Thyroid gland (tissue), 4 donors: ENCODE measurements at regions not wholly inside any gene's neighbourhood (a gene's known extent, or its start where the extent isn't known, plus 50 kb on each side); places are given as distances from the start of the nearest gene placed in this dataset.

Experiments
- DNase-seq, 2 donors: peaks; one replicate each; pipeline ENCODE4 v3.0.0-alpha.2; 2019
- H3K27ac ChIP-seq, 3 donors: fragments of 200-600 bp; sonication (generic); 1 replicate in 2 of 3; 2 replicates in 1 of 3; pipeline ENCODE4 v1.5.1; 2016 to 2019; ENCODE audit warnings: mild to moderate bottlenecking in 1 of 3, moderate library complexity in 1 of 3
- H3K27me3 ChIP-seq: fragments of 200-600 bp; sonication (generic); one replicate; pipeline ENCODE4 v1.5.1; 2019
- H3K36me3 ChIP-seq, 2 donors: fragments of 200-600 bp; sonication (generic); one replicate each; pipeline ENCODE4 v1.5.1; 2016 to 2019
- H3K4me1 ChIP-seq, 2 donors: fragments of 200-600 bp; sonication (generic); one replicate each; pipeline ENCODE4 v1.5.1; 2017 to 2019
- H3K4me3 ChIP-seq, 3 donors: fragments of 200-600 bp; sonication (generic); replicated peaks in 1 of 3; 1 replicate in 2 of 3; 2 replicates in 1 of 3; pipeline ENCODE4 v1.5.1; 2016; ENCODE audit warnings: mild to moderate bottlenecking in 1 of 3
- H3K9me3 ChIP-seq: fragments of 200-600 bp; sonication (generic); one replicate; pipeline ENCODE4 v1.5.1; 2017
- CTCF ChIP-seq, 6 experiments: fragments of 200-600 bp in 3 of 6; fragments of 450-650 bp in 3 of 6; sonication (generic) in 3 of 6; IDR thresholded peaks; one replicate each; pipeline ENCODE4 v1.5.1; 2016 to 2019; ENCODE audit warnings: antibody characterized with exemption in 6 of 6, mild to moderate bottlenecking in 2 of 6, inconsistent platforms in 1 of 6, moderate library complexity in 1 of 6
- POLR2A ChIP-seq, 2 donors: fragments of 450-650 bp; IDR thresholded peaks; one replicate each; pipeline ENCODE4 v1.6.1; 2017; ENCODE audit warnings: antibody characterized with exemption in 2 of 2, mild to moderate bottlenecking in 2 of 2, moderate library complexity in 1 of 2
- WGBS, 2 donors: methylation state at CpG; one replicate each; pipeline ENCODE4 v1.1.5; 2017; 5-methylcytosine and 5-hydroxymethylcytosine counted together
- intact Hi-C: fragments of 100-400 bp; cut with DNase I; formaldehyde crosslinking; loops from one replicate; pipeline ENCODE4 v1.15.1; 2023

DNA sequence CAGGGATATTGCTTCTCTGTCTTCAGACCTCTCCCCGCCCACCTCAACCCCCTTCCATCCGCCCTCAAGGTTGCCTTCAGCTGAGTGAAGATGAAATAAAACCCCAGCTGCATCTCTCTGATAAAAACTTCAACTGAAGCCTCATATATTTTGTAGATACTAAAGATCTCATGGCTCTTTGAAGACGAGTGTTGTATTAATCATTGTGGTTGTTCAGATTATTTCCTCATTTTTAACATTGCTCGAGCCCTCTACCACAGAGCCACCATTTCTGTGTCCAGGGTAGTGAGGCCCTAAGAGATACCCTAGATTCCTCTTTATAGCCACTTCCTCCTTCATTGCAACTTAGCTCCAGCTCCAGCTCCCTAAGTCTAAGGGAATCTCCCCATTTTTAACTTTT lies 312.8 kb upstream of the ZNF507 start:
- Histone ChIP-seq H3K36me3 (no peaks in the 10 kb centered on the region), H3K9me3 (no peaks in the 10 kb centered on the region), H3K27ac (no peak overlapping the region), H3K4me1 (no peaks in the 10 kb centered on the region), H3K4me3 (no peak overlapping the region), H3K27me3 (no peaks in the 10 kb centered on the region)
- no peak for DNase-seq
- TF ChIP-seq CTCF (IDR thresholded peaks at IDR 0.05): no peak
- no peak for TF ChIP-seq POLR2A (IDR thresholded peaks at IDR 0.05)
- intact Hi-C loops: no loop called here
- 85% methylated on average over 4 of the region's 4 CpGs for WGBS, 2 donors

- 95 to 97% methylated on average over 3 of the region's 3 CpGs for WGBS, 2 donors
- H3K9me3 ChIP-seq: no peaks in the 10 kb centered on the region
- TF ChIP-seq CTCF (IDR thresholded peaks at IDR 0.05) (no peak), POLR2A (IDR thresholded peaks at IDR 0.05) (no peak)
Measured at GRCh38 chr19:32035626-32036025, 309.8 kb upstream of the ZNF507 start.

DNA sequence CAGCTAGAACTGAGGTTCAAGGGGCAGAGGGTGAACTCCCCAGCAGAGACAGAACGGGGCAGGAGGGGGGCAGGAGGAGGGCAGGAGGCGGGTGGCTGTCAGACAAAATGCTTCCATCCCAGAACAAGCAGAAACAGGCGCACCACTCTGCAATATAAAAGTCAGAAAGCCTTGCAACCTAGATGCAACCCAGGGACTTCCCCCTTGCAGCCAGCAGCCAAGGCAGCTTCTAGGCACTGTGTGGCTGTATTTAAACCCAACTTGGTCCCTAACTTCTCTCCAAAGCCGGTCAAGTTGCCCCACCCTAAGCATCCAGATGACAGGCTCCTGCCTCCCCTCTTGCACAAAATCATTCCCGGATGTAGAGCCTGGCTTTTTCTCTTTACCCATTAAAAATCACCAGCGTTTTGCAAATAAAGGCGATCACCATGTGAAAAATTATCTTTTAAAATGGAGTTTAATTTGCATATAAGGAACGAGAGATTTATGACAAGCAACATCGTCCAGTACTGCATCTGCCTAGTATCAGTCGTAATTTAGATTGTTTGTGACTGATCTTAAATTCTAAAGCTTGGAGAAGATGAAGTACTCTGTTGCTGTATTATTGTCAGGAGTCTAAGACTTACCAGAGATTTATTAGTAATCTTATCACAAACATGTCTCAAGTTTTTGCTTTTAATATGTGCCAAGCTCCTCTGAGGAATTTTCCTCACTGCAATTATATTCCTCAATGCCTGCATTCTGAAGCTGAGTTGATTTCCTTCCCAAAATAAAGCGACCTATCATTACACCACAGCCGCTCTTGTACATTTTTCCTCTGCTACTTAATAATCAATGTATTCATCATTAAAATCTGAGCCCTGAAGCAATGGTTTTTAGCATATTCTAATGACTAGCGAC lies 307.1 kb upstream of the ZNF507 start:
- H3K36me3 ChIP-seq: no peaks in the 10 kb centered on the region
- H3K27me3 ChIP-seq: no peaks in the 10 kb centered on the region
- no peak for DNase-seq
- H3K4me1 ChIP-seq: peaks cover 0 to 10% of the 10 kb centered on the region in 2 donors
- 81% methylated on average over 13 of the region's 13 CpGs for WGBS, 2 donors
- no peak overlapping the region for H3K4me3 ChIP-seq
- H3K9me3 ChIP-seq: no peaks in the 10 kb centered on the region
- intact Hi-C loops: no loop called here
- H3K27ac ChIP-seq: no peak overlapping the region
- no peak for TF ChIP-seq CTCF (IDR thresholded peaks at IDR 0.05)
- TF ChIP-seq POLR2A (IDR thresholded peaks at IDR 0.05): no peak

More at GRCh38 chr19:32035626-32036025, 309.8 kb upstream of the ZNF507 start:
- Histone ChIP-seq H3K27ac (no peak overlapping the region), H3K27me3 (no peaks in the 10 kb centered on the region), H3K36me3 (no peaks in the 10 kb centered on the region), H3K4me3 (no peak overlapping the region), H3K4me1 (peaks cover 0 to 3% of the 10 kb centered on the region in 2 donors)
- no peak for DNase-seq
- intact Hi-C loops: no loop called here

- H3K36me3 ChIP-seq: no peaks in the 10 kb centered on the region
- intact Hi-C loops: no loop called here
- H3K27me3 ChIP-seq: no peaks in the 10 kb centered on the region
- peaks cover 0 to 10% of the 10 kb centered on the region in 2 donors for H3K4me1 ChIP-seq
- no peak for TF ChIP-seq CTCF (IDR thresholded peaks at IDR 0.05)
- TF ChIP-seq POLR2A (IDR thresholded peaks at IDR 0.05): no peak
- DNase-seq: no peak
- H3K27ac ChIP-seq: no peak overlapping the region
- no peaks in the 10 kb centered on the region for H3K9me3 ChIP-seq
- no peak overlapping the region for H3K4me3 ChIP-seq
- 75 to 86% methylated on average over 6 of the region's 6 CpGs for WGBS, 2 donors
Measured at GRCh38 chr19:32038961-32039360, 306.4 kb upstream of the ZNF507 start.

- Histone ChIP-seq H3K4me3 (no peak overlapping the region), H3K4me1 (peaks cover 0 to 10% of the 10 kb centered on the region in 2 donors), H3K36me3 (no peaks in the 10 kb centered on the region), H3K27ac (no peak overlapping the region), H3K27me3 (no peaks in the 10 kb centered on the region), H3K9me3 (no peaks in the 10 kb centered on the region)
- WGBS, 2 donors: 83 to 89% methylated on average over 13 of the region's 13 CpGs
- TF ChIP-seq POLR2A (IDR thresholded peaks at IDR 0.05) (no peak), CTCF (IDR thresholded peaks at IDR 0.05) (no peak)
- DNase-seq: no peak
- intact Hi-C loops: no loop called here
Measured at GRCh38 chr19:32039440-32039839, 306.0 kb upstream of the ZNF507 start.
